Parathyroid adenoma (tissue), 2 donors: ENCODE measurements at regions not wholly inside any gene's neighbourhood (a gene's known extent, or its start where the extent isn't known, plus 50 kb on each side); places are given as distances from the start of the nearest gene placed in this dataset.

Source experiments
- H2AFZ ChIP-seq: fragments of 300-600 bp; sonication (generic); one replicate; pipeline ENCODE4 v1.7.0; 2017; ENCODE audit warnings: antibody characterized with exemption, mild to moderate bottlenecking
- H3K27ac ChIP-seq: fragments of 300-600 bp; sonication (generic); one replicate; pipeline ENCODE4 v1.7.0; 2017
- H3K27me3 ChIP-seq: fragments of 300-600 bp; sonication (generic); one replicate; pipeline ENCODE4 v1.7.0; 2017; ENCODE audit warnings: low read length; ENCODE audit not compliant: control insufficient read depth, insufficient read depth
- H3K36me3 ChIP-seq: fragments of 300-600 bp; sonication (generic); one replicate; pipeline ENCODE4 v1.7.0; 2017; ENCODE audit warnings: low read length; ENCODE audit not compliant: control insufficient read depth, insufficient read depth
- H3K4me1 ChIP-seq: fragments of 300-600 bp; sonication (generic); one replicate; pipeline ENCODE4 v1.7.0; 2017; ENCODE audit warnings: control low read depth
- H3K4me2 ChIP-seq: fragments of 300-600 bp; sonication (generic); one replicate; pipeline ENCODE4 v1.7.0; 2017; ENCODE audit warnings: low read length
- H3K4me3 ChIP-seq: fragments of 300-600 bp; sonication (generic); one replicate; pipeline ENCODE4 v1.7.0; 2017; ENCODE audit warnings: low read depth, low read length
- H3K79me2 ChIP-seq: fragments of 300-600 bp; sonication (generic); one replicate; pipeline ENCODE4 v1.7.0; 2017; ENCODE audit warnings: control low read depth
- H3K9ac ChIP-seq: fragments of 300-600 bp; sonication (generic); one replicate; pipeline ENCODE4 v1.7.0; 2017; ENCODE audit warnings: mild to moderate bottlenecking
- H3K9me3 ChIP-seq: fragments of 300-600 bp; sonication (generic); one replicate; pipeline ENCODE4 v1.7.0; 2017; ENCODE audit warnings: low read length; ENCODE audit not compliant: control insufficient read depth
- TF ChIP-seq, protein P1 (sequence below): fragments of 300-600 bp; sonication (generic); IDR thresholded peaks from one replicate; pipeline ENCODE4 v1.7.0; 2017; ENCODE audit warnings: antibody characterized with exemption, mild to moderate bottlenecking
- donor health status: primary hyperparathyroidism.

DNA sequence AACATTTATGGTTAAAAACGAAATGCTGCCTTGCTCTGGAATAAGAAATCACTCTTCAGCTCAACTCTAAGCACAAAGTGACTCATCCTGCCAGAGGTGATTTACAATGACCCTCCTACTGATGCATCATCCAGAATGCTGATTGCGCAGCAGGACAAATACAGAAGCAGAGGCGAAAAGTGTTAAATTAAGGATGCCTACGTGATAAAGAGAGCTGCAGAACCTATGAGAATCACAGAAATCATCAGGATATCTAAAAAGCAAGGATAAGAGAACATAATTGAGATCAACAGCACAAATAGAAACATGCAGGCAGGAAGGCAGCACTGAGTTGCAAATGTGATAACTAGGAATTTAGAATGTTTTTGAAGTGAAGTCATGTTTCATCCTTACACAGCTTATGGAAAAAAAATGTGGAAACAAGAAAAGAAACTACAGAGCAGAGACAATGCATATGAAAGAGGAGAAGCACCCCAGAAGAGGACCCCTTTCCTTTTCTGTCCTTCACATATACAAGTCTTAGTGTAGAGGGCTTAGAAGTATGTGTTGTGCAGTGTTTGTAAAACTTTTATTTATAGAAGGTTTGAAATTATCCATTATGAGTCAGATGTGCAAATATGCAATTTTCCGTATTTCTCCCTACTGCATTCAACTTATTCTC is 188.4 kb downstream of the SLC7A11 start:
- Histone ChIP-seq H3K9ac (no peak overlapping the region), H3K27ac (no peak overlapping the region), H3K4me2 (no peak overlapping the region), H3K9me3 (no peaks in the 10 kb centered on the region), H3K79me2 (no peaks in the 10 kb centered on the region), H3K36me3 (no peaks in the 10 kb centered on the region), H3K4me1 (no peaks in the 10 kb centered on the region), H2AFZ (no peak overlapping the region), H3K4me3 (no peak overlapping the region), H3K27me3 (no peaks in the 10 kb centered on the region)
- TF ChIP-seq, protein P1, sequence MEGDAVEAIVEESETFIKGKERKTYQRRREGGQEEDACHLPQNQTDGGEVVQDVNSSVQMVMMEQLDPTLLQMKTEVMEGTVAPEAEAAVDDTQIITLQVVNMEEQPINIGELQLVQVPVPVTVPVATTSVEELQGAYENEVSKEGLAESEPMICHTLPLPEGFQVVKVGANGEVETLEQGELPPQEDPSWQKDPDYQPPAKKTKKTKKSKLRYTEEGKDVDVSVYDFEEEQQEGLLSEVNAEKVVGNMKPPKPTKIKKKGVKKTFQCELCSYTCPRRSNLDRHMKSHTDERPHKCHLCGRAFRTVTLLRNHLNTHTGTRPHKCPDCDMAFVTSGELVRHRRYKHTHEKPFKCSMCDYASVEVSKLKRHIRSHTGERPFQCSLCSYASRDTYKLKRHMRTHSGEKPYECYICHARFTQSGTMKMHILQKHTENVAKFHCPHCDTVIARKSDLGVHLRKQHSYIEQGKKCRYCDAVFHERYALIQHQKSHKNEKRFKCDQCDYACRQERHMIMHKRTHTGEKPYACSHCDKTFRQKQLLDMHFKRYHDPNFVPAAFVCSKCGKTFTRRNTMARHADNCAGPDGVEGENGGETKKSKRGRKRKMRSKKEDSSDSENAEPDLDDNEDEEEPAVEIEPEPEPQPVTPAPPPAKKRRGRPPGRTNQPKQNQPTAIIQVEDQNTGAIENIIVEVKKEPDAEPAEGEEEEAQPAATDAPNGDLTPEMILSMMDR, result no peak

DNA sequence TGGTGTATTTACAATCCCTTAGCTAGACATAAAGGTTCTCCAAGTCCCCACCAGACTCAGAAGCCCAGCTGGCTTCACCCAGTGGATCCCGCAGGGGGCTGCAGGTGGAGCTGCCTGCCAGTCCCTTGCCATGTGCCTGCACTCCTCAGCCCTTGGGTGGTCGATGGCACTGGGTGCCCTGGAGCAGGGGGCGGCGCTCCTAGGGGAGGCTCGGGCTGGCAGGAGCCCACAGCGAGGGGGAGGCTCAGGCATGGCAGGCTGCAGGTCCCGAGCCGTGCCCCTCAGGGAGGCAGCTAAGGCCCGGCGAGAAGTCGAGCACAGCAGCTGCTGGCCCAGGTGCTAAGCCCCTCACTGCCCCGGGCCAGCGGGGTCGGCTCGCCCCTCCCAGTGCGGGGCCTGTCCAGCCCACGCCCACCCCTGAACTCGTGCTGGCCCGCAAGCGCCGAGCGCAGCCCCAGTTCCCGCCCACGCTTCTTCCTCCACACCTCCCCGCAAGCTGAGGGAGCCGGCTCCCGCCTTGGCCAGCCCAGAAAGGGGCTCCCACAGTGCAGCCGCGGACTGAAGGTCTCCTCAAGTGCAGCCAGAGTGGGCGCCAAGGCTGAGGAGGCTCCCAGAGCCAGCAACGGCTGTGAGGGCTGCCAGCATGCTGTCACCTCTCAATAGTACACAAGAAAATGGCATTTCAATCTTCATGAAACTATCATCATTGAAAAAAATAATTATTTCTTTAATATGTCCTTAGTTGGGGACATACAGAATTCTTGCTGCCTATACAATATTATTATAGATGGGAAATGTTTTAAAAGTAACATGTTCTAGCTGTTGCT is 189.1 kb downstream of the SLC7A11 start:
- Histone ChIP-seq H3K4me3 (no peak overlapping the region), H3K27ac (no peak overlapping the region)

DNA sequence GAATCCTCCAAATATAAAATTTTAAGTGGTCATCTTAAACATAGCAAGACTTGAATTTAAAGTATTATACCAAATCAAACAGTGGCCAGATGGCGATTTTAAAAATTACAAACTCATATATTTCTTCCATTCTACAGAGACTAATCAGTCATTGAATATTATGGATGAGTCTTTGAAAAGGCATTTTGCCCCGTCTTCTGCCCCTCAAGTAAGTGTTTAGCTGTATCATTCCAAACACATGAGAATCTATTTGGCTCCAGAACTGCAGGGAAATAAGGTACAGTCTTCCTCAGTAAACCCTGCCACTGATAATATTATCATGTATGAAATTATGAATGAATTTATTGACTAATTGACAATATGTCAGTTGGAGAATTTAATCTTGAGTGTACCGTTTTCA is 191.0 kb downstream of the SLC7A11 start:
- TF ChIP-seq, protein P1, result no peak
- Histone ChIP-seq H3K79me2 (no peaks in the 10 kb centered on the region), H3K9ac (no peak overlapping the region), H3K4me1 (no peaks in the 10 kb centered on the region), H3K4me3 (no peak overlapping the region), H3K27ac (no peak overlapping the region), H3K27me3 (no peaks in the 10 kb centered on the region), H2AFZ (no peak overlapping the region), H3K4me2 (no peak overlapping the region), H3K36me3 (no peaks in the 10 kb centered on the region), H3K9me3 (no peaks in the 10 kb centered on the region)

More for the DNA sequence above, 189.1 kb downstream of the SLC7A11 start:
- Histone ChIP-seq H3K27me3 (no peaks in the 10 kb centered on the region), H3K9me3 (no peaks in the 10 kb centered on the region), H3K4me1 (no peaks in the 10 kb centered on the region), H3K79me2 (no peaks in the 10 kb centered on the region), H3K4me2 (no peak overlapping the region), H3K9ac (no peak overlapping the region), H2AFZ (no peak overlapping the region), H3K36me3 (no peaks in the 10 kb centered on the region)
- TF ChIP-seq, protein P1, result no peak

DNA sequence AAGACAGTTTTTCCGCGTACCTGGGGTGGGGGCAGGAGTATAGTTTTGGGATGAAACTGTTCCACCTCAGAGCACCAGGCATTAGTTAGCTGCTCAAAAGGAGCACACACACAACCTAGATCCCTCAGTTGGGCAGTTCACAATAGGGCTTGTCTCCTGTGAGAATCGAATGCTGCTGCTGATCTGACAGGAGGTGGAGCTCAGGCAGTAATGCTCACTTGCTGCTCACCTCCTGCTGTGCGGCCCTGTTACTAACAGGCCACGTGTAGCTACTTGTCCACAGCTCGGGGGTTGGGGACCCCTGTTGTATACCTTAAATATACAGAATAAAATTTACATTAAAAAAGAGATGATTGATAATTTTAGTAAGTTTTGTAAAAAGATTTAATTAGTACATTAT is 191.5 kb downstream of the SLC7A11 start:
- TF ChIP-seq, protein P1, result no peak
- Histone ChIP-seq H2AFZ (no peak overlapping the region), H3K36me3 (no peaks in the 10 kb centered on the region), H3K27ac (no peak overlapping the region), H3K9ac (no peak overlapping the region), H3K9me3 (no peaks in the 10 kb centered on the region), H3K79me2 (no peaks in the 10 kb centered on the region), H3K4me1 (no peaks in the 10 kb centered on the region), H3K27me3 (no peaks in the 10 kb centered on the region), H3K4me2 (no peak overlapping the region), H3K4me3 (no peak overlapping the region)
